Fibroblast of lung (primary cell): ENCODE measurements at regions not wholly inside any gene's neighbourhood (a gene's known extent, or its start where the extent isn't known, plus 50 kb on each side); places are given as distances from the start of the nearest gene placed in this dataset.
"Not testable (repeated sequence)": the region's sequence is repeated elsewhere in the genome, so short reads cannot be mapped to it uniquely, and the experiment has no call there.

Experiments used
- DNase-seq, 2 donors: peaks; one replicate each; pipeline versions ENCODE4 v3.0.0 to v3.0.0-alpha.2; 2010; ENCODE audit warnings: low read depth in 2 of 2
- H2AFZ ChIP-seq: 2 replicates; pipeline ENCODE4 v1.5.1; 2012; ENCODE audit warnings: low read length, control low read depth, inconsistent platforms
- H3K27ac ChIP-seq: 2 replicates; pipeline ENCODE4 v1.5.1; 2011; ENCODE audit warnings: low read length, control low read depth; ENCODE audit not compliant: insufficient read depth
- H3K27me3 ChIP-seq: 2 replicates; pipeline ENCODE4 v1.5.1; 2011; ENCODE audit warnings: mild to moderate bottlenecking, low read length; ENCODE audit not compliant: control insufficient read depth, insufficient read depth
- H3K36me3 ChIP-seq: 2 replicates; pipeline ENCODE4 v1.5.1; 2011; ENCODE audit warnings: low read length; ENCODE audit not compliant: control insufficient read depth, insufficient read depth
- H3K4me1 ChIP-seq: 2 replicates; pipeline ENCODE4 v1.5.1; 2011; ENCODE audit warnings: low read length; ENCODE audit not compliant: control insufficient read depth, insufficient read depth; ENCODE audit errors: extremely low read depth
- H3K4me2 ChIP-seq: 2 replicates; pipeline ENCODE4 v1.5.1; 2011; ENCODE audit warnings: low read length, control low read depth; ENCODE audit not compliant: insufficient read depth; ENCODE audit errors: extremely low read depth
- H3K4me3 ChIP-seq, 4 experiments: fragments of 200-600 bp in 1 of 4; sonication (generic) in 1 of 4; replicated peaks in 1 of 4; 2 replicates each; pipeline ENCODE4 v1.5.1; 2011 to 2016; ENCODE audit warnings: low read length in 4 of 4, low read depth in 3 of 4, mild to moderate bottlenecking in 3 of 4, control low read depth in 2 of 4, inconsistent platforms in 1 of 4, mixed read lengths in 1 of 4; ENCODE audit not compliant: insufficient read depth in 1 of 4; ENCODE audit errors: control extremely low read depth in 1 of 4
- H3K79me2 ChIP-seq: 2 replicates; pipeline ENCODE4 v1.5.1; 2012; ENCODE audit warnings: mild to moderate bottlenecking, low read length, inconsistent platforms; ENCODE audit not compliant: control insufficient read depth, insufficient read depth
- H3K9ac ChIP-seq: 2 replicates; pipeline ENCODE4 v1.5.1; 2011; ENCODE audit warnings: mild to moderate bottlenecking, low read length, control low read depth; ENCODE audit not compliant: insufficient read depth
- H3K9me3 ChIP-seq: 2 replicates; pipeline ENCODE4 v1.5.1; 2012; ENCODE audit warnings: low read depth, low read length; ENCODE audit not compliant: control insufficient read depth, insufficient read depth
- H4K20me1 ChIP-seq: 2 replicates; pipeline ENCODE4 v1.5.1; 2011; ENCODE audit warnings: low read length; ENCODE audit not compliant: control insufficient read depth, insufficient read depth; ENCODE audit errors: extremely low read depth
- CTCF ChIP-seq, 2 donors: IDR thresholded peaks in 1 of 2; conservative IDR thresholded peaks in 1 of 2; 1 replicate in 1 of 2; 2 replicates in 1 of 2; pipeline ENCODE4 v1.5.1; 2011 to 2012; ENCODE audit warnings: low read length in 2 of 2, control low read depth in 1 of 2, inconsistent platforms in 1 of 2, low read depth in 1 of 2, mild to moderate bottlenecking in 1 of 2
- EZH2 ChIP-seq: IDR thresholded peaks from 2 replicates; pipeline ENCODE4 v1.5.1; 2012; ENCODE audit warnings: low read length, control low read depth, mild to moderate bottlenecking; ENCODE audit errors: missing control alignments

- Histone ChIP-seq H3K36me3 (no peaks in the 10 kb centered on the region), H3K4me2 (no peak overlapping the region), H3K27me3 (no peaks in the 10 kb centered on the region), H3K27ac (no peak overlapping the region), H3K4me1 (no peaks in the 10 kb centered on the region), H3K79me2 (no peaks in the 10 kb centered on the region), H3K4me3 (no peak overlapping the region), H4K20me1 (no peaks in the 10 kb centered on the region), H3K9me3 (no peaks in the 10 kb centered on the region), H2AFZ (no peak overlapping the region), H3K9ac (no peak overlapping the region)
- TF ChIP-seq CTCF (conservative IDR thresholded peaks at IDR 0.05 in 1 of 2, IDR thresholded peaks at IDR 0.05 in 1 of 2; ENCODE audit: low read depth in 1 of 2, low read length in 2 of 2) (no peak), EZH2 (no peak)
- no peak for DNase-seq
These were observed 478.7 kb upstream of the GALNTL6 start for GRCh38 chr4:171334549-171334948.

GRCh38 chr4:171308661-171309060 is 504.5 kb upstream of the GALNTL6 start:
- Histone ChIP-seq H3K4me1 (no peaks in the 10 kb centered on the region), H3K79me2 (no peaks in the 10 kb centered on the region), H3K36me3 (no peaks in the 10 kb centered on the region), H3K9ac (no peak overlapping the region), H2AFZ (no peak overlapping the region), H3K4me3 (no peak overlapping the region), H4K20me1 (no peaks in the 10 kb centered on the region), H3K27ac (no peak overlapping the region), H3K4me2 (no peak overlapping the region), H3K27me3 (no peaks in the 10 kb centered on the region), H3K9me3 (no peaks in the 10 kb centered on the region)
- TF ChIP-seq CTCF (conservative IDR thresholded peaks at IDR 0.05 in 1 of 2, IDR thresholded peaks at IDR 0.05 in 1 of 2; ENCODE audit: low read depth in 1 of 2, low read length in 2 of 2) (no peak), EZH2 (no peak)
- DNase-seq = no peak

GRCh38 chr4:171298048-171298718 is 515.0 kb upstream of the GALNTL6 start:
- not testable (repeated sequence) for H3K4me1 ChIP-seq, H3K27ac ChIP-seq, H3K36me3 ChIP-seq, H4K20me1 ChIP-seq, H2AFZ ChIP-seq, H3K4me2 ChIP-seq, H3K9me3 ChIP-seq, H3K9ac ChIP-seq, H3K4me3 ChIP-seq, H3K79me2 ChIP-seq, DNase-seq, H3K27me3 ChIP-seq
